ENCODE measurements at regions not wholly inside any gene's neighbourhood (a gene's known extent, or its start where the extent isn't known, plus 50 kb on each side); places are given as distances from the start of the nearest gene placed in this dataset.
"Not testable (repeated sequence)": the region's sequence is repeated elsewhere in the genome, so short reads cannot be mapped to it uniquely, and the experiment has no call there.

GRCh38 chr3:30327976-30328375 is 278.4 kb upstream of the TGFBR2 start:
- H3K27ac Mint-ChIP-seq; H3K4me3 Mint-ChIP-seq; H3K36me3 Mint-ChIP-seq (ENCODE audit: low read depth); H3K27me3 Mint-ChIP-seq (ENCODE audit: insufficient read depth); DNase-seq (ENCODE audit: low spot score); intact Hi-C loops (cut with micrococcal nuclease): not testable (repeated sequence)
- Mint-ChIP-seq H3K4me1 (ENCODE audit: low read depth) (peaks cover 20% of the 10 kb centered on the region), H3K9me3 (peaks cover 16% of the 10 kb centered on the region)

GRCh38 chr3:30328935-30329334 is 277.5 kb upstream of the TGFBR2 start:
- H3K27me3 Mint-ChIP-seq (ENCODE audit: insufficient read depth); DNase-seq (ENCODE audit: low spot score); H3K36me3 Mint-ChIP-seq (ENCODE audit: low read depth); H3K27ac Mint-ChIP-seq; H3K4me3 Mint-ChIP-seq; H3K9me3 Mint-ChIP-seq; intact Hi-C loops (cut with micrococcal nuclease): not testable (repeated sequence)
- peaks cover 24% of the 10 kb centered on the region for H3K4me1 Mint-ChIP-seq (ENCODE audit: low read depth)

- no peak for DNase-seq (ENCODE audit: low spot score)
- H3K4me1 Mint-ChIP-seq (ENCODE audit: low read depth): peaks cover 24% of the 10 kb centered on the region
- no peak overlapping the region for H3K4me3 Mint-ChIP-seq
- H3K27ac Mint-ChIP-seq: no peak overlapping the region
- peaks cover 4% of the 10 kb centered on the region for H3K36me3 Mint-ChIP-seq (ENCODE audit: low read depth)
- H3K9me3 Mint-ChIP-seq: no peaks in the 10 kb centered on the region
- H3K27me3 Mint-ChIP-seq (ENCODE audit: insufficient read depth): peaks cover 2% of the 10 kb centered on the region
- intact Hi-C loops (cut with micrococcal nuclease): no loop called here
Observed at GRCh38 chr3:30331519-30331918, 274.9 kb upstream of the TGFBR2 start.

GRCh38 chr3:30332196-30333021 is 274.0 kb upstream of the TGFBR2 start:
- Mint-ChIP-seq H3K27me3 (ENCODE audit: insufficient read depth) (peaks cover 2% of the 10 kb centered on the region), H3K9me3 (no peaks in the 10 kb centered on the region), H3K27ac (no peak overlapping the region), H3K4me1 (ENCODE audit: low read depth) (peaks cover 24% of the 10 kb centered on the region), H3K4me3 (no peak overlapping the region), H3K36me3 (ENCODE audit: low read depth) (peaks cover 4% of the 10 kb centered on the region)
- no peak for DNase-seq (ENCODE audit: low spot score)
- intact Hi-C loops (cut with micrococcal nuclease): no loop called here

GRCh38 chr3:30333143-30333542 is 273.3 kb upstream of the TGFBR2 start:
- Mint-ChIP-seq H3K4me3 (no peak overlapping the region), H3K36me3 (ENCODE audit: low read depth) (peaks cover 4% of the 10 kb centered on the region), H3K9me3 (no peaks in the 10 kb centered on the region), H3K27ac (no peak overlapping the region), H3K27me3 (ENCODE audit: insufficient read depth) (peaks cover 2% of the 10 kb centered on the region), H3K4me1 (ENCODE audit: low read depth) (peaks cover 24% of the 10 kb centered on the region)
- no peak for DNase-seq (ENCODE audit: low spot score)
- intact Hi-C loops (cut with micrococcal nuclease): no loop called here

GRCh38 chr3:30333903-30334302 is 272.5 kb upstream of the TGFBR2 start:
- intact Hi-C loops (cut with micrococcal nuclease): no loop called here
- Mint-ChIP-seq H3K4me3 (no peak overlapping the region), H3K36me3 (ENCODE audit: low read depth) (peaks cover 2% of the 10 kb centered on the region), H3K9me3 (no peaks in the 10 kb centered on the region), H3K27ac (no peak overlapping the region), H3K27me3 (ENCODE audit: insufficient read depth) (no peaks in the 10 kb centered on the region), H3K4me1 (ENCODE audit: low read depth) (peaks cover 24% of the 10 kb centered on the region)
- DNase-seq (ENCODE audit: low spot score): no peak

GRCh38 chr3:30340500-30340899 is 265.9 kb upstream of the TGFBR2 start:
- Mint-ChIP-seq H3K4me1 (ENCODE audit: low read depth) (peaks cover 29% of the 10 kb centered on the region), H3K36me3 (ENCODE audit: low read depth) (peaks cover 7% of the 10 kb centered on the region), H3K27ac (no peak overlapping the region), H3K27me3 (ENCODE audit: insufficient read depth) (no peaks in the 10 kb centered on the region), H3K4me3 (no peak overlapping the region), H3K9me3 (peaks cover 3% of the 10 kb centered on the region)
- no peak for DNase-seq (ENCODE audit: low spot score)
- intact Hi-C loops (cut with micrococcal nuclease): loop anchor here (10.0 kb wide), 2 partner anchors 764 to 1764 kb away; partner anchors contain the start of gene GPD1L

GRCh38 chr3:30341079-30341478 is 265.3 kb upstream of the TGFBR2 start:
- Mint-ChIP-seq H3K36me3 (ENCODE audit: low read depth) (peaks cover 8% of the 10 kb centered on the region), H3K27me3 (ENCODE audit: insufficient read depth) (no peaks in the 10 kb centered on the region), H3K9me3 (peaks cover 3% of the 10 kb centered on the region), H3K4me3 (no peak overlapping the region), H3K27ac (no peak overlapping the region), H3K4me1 (ENCODE audit: low read depth) (peaks cover 35% of the 10 kb centered on the region)
- intact Hi-C loops (cut with micrococcal nuclease): loop anchor here (10.0 kb wide), 2 partner anchors 764 to 1764 kb away; partner anchors contain the start of gene GPD1L
- no peak for DNase-seq (ENCODE audit: low spot score)

- no peak for DNase-seq (ENCODE audit: low spot score)
- H3K4me1 Mint-ChIP-seq (ENCODE audit: low read depth): peaks cover 43% of the 10 kb centered on the region
- intact Hi-C loops (cut with micrococcal nuclease): loop anchor here (10.0 kb wide), 2 partner anchors 763 to 1763 kb away; partner anchors contain the start of gene GPD1L
- H3K27me3 Mint-ChIP-seq (ENCODE audit: insufficient read depth): no peaks in the 10 kb centered on the region
- peaks cover 8% of the 10 kb centered on the region for H3K36me3 Mint-ChIP-seq (ENCODE audit: low read depth)
- peaks cover 3% of the 10 kb centered on the region for H3K9me3 Mint-ChIP-seq
- no peak overlapping the region for H3K4me3 Mint-ChIP-seq
- no peak overlapping the region for H3K27ac Mint-ChIP-seq
Observed at GRCh38 chr3:30341851-30342250, 264.6 kb upstream of the TGFBR2 start.

GRCh38 chr3:30342318-30343060 is 263.9 kb upstream of the TGFBR2 start:
- Mint-ChIP-seq H3K27ac (no peak overlapping the region), H3K36me3 (ENCODE audit: low read depth) (peaks cover 8% of the 10 kb centered on the region), H3K4me1 (ENCODE audit: low read depth) (peaks cover 49% of the 10 kb centered on the region), H3K9me3 (peaks cover 3% of the 10 kb centered on the region), H3K27me3 (ENCODE audit: insufficient read depth) (no peaks in the 10 kb centered on the region), H3K4me3 (no peak overlapping the region)
- DNase-seq (ENCODE audit: low spot score): no peak
- intact Hi-C loops (cut with micrococcal nuclease): loop anchor here (10.0 kb wide), 2 partner anchors 762 to 1762 kb away; partner anchors contain the start of gene GPD1L

GRCh38 chr3:30343067-30343831 is 263.2 kb upstream of the TGFBR2 start:
- intact Hi-C loops (cut with micrococcal nuclease): loop anchor here (10.0 kb wide), 2 partner anchors 762 to 1762 kb away; partner anchors contain the start of gene GPD1L
- Mint-ChIP-seq H3K4me3 (no peak overlapping the region), H3K9me3 (peaks cover 3% of the 10 kb centered on the region), H3K27me3 (ENCODE audit: insufficient read depth) (no peaks in the 10 kb centered on the region), H3K4me1 (ENCODE audit: low read depth) (peaks cover 57% of the 10 kb centered on the region), H3K27ac (no peak overlapping the region), H3K36me3 (ENCODE audit: low read depth) (peaks cover 8% of the 10 kb centered on the region)
- no peak for DNase-seq (ENCODE audit: low spot score)

GRCh38 chr3:30343861-30344260 is 262.5 kb upstream of the TGFBR2 start:
- DNase-seq (ENCODE audit: low spot score): no peak
- Mint-ChIP-seq H3K36me3 (ENCODE audit: low read depth) (peaks cover 8% of the 10 kb centered on the region), H3K4me1 (ENCODE audit: low read depth) (peaks cover 63% of the 10 kb centered on the region), H3K27me3 (ENCODE audit: insufficient read depth) (no peaks in the 10 kb centered on the region), H3K27ac (no peak overlapping the region), H3K4me3 (no peak overlapping the region), H3K9me3 (peaks cover 3% of the 10 kb centered on the region)
- intact Hi-C loops (cut with micrococcal nuclease): loop anchor here (10.0 kb wide), 2 partner anchors 761 to 1761 kb away; partner anchors contain the start of gene GPD1L

Data from activated T-helper 1 cell treated with anti-CD3 and anti-CD28 coated beads, Interleukin-12 subunit alpha, Interleukin-12 subunit beta, Interleukin-2, Interleukin-4 antibody, amounts not matched to agents 30 ng/mL and 10 ng/mL and 1 ng/mL, durations not matched to agents 14 hours and 24 hours and 36 hours (primary cell).